ENCODE measurements at regions not wholly inside any gene's neighbourhood (a gene's known extent, or its start where the extent isn't known, plus 50 kb on each side); places are given as distances from the start of the nearest gene placed in this dataset.

DNA sequence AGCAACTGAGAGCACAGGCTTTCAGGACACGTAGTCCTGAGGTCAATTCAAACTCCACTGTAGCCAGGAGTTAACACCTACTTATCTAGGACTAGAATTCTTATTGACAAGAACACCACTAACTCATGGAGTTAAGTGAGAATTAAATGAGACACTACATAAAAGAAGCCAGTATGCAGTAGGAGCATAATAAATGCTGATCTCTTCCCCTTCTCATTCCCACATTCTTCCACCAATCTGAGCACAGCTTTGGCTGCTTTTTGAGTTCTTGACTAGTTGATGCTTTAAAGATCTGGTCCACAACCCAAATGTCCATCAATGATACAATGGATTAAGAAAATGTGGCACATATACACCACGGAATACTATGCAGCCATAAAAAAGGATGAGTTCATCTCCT, 55.2 kb downstream of the TTC32 start:
- no peak for DNase-seq (ENCODE audit: low spot score)

DNA sequence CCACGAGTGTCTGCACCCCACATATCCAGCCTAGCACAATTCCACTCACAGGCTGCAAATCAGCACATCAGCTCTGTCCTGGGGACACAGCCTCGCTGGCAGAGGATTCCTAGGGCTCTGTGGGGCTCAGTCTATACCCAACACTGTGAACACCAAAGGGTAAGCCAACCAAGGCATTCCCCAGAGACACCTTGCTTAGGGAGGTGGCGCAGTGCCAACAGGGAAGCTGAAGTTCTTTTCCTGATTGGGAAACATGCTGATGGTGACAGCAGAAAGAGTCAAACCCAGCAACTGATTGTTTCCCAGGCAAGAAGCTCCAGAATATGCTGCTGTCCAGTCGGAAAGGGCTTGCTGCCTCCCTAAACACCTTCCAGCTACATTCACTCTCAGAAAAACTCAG, 55.8 kb downstream of the TTC32 start:
- DNase-seq (ENCODE audit: low spot score), result peak; percentile 12

DNA sequence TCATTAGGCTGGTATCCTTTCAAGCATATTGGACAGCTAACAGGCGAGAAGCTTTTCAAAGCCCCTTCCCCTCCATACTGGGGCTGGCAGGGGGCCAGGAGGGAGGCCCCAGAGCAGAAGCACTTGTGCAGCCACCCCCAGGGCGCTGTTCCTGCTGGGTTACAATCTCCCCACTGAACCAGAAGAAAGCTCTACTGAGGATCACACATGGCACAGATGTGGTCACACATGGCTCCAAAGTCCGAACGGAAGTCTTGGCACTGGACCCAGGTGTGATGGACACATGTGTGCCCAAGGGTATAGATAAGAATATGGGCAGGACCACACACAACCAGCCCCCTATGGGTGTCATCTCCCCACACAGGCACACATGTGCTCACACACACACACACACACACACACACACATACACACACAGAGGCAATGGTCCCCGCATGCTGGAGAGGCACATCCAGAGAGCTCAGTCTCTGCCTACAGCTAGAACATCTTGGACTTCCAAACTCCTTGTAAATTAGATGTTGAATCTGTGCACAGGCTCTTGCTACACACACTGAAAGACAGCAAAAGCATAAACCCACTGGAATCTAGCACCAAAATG, 56.4 kb downstream of the TTC32 start:
- DNase-seq (ENCODE audit: low spot score), result no peak

DNA sequence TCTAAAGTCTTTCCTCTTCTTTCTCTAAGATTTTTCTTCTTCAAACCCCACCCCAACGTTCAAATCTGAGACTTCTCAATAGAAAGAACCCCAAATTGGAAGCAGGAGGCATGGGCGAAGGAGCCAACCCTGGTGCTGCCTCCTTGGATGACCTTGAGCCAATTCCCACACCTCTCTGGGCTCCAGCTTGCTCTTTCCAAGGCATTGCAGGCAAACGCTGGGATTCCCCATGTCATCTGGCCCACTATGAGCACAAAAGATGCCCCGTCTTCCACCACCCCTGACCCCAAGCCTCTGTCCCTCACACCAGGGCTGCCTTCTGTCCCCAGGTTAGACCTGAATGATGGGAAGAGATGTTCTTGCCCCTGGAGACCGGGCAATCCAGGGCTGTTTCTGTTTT, 57.0 kb downstream of the TTC32 start:
- DNase-seq (ENCODE audit: low spot score), result no peak

DNA sequence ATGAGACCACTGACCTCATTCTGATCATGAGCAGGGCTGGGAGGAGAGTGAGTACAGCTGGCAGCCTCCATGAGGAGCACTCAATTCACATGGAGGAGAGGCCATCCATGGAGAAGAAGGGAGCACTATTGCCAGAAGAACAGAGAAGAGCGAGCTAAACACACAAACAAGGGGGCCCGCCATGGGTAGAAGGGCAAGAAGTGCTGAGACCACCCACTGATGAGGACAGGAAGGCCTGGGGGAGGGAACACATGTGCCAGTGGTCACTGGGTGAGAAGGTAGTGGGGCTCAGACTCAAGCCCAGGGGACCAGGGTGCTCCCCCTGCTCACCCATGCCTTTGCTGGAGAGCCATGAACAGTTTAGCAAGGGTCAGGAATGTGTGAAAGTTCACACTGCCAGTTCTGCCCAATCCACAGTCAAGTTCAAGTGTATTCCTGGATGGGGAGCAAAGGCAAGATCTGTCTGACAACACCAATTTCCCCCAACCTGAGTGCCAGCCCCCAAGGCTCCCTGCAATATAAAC, 57.7 kb downstream of the TTC32 start:
- DNase-seq (ENCODE audit: low spot score), result no peak

DNA sequence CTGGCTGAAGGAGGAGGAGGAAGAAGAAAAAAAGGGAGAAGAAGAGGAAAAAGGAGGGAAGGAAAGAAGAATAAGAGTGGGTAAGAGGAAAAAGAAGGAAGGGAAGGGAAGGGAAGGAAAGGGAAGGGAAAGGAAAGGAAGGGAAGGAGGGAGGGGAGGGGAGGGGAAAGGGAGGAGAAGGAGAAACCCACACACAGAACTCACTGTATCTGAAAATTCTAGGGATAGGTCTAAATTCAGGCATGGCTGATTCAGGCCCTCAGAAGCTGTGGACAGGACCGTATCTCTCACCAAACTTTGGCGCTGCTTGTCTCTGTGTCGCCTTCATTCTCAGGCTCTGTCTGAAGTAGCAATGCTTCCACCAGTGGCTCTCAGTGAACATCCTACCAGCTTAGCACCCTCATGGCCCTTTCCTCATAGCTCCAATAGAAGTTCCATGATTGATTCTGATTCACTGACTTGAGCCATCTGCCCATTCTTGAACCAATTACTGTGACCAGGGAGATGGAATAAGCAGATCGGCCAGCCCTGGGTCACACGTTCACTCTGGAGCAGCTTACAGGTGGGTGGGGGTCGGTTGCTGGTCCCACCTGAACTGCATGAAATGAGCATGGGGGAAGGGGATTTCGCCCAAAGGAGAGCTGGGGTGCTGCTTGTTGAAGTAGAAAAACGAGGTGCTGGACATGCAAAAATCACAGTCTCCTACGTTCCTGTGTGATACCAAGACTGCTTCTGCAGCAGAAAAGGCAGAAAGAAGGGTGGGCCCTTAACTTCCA, 59.7 kb downstream of the TTC32 start:
- no peak for DNase-seq (ENCODE audit: low spot score)

DNA sequence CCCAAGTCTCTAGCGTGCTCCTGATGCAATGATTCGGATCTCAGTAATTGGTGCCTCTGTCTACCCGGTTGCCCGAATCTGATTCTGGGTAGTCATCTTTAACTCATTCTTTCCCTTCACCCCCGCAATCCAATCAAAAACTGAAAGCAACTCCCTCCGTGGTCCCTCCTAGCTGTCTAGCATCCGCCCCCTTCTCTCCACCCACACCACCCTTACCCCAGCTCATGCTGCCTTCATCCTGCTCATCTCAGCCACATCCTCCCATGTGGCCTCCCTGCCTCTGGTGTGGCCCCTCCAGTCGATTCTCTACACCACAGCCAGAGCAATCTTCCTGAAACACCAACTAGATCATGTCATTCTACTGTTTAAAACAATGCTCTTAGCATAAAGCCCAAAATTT, 62.3 kb downstream of the TTC32 start:
- no peak for DNase-seq (ENCODE audit: low spot score)

DNA sequence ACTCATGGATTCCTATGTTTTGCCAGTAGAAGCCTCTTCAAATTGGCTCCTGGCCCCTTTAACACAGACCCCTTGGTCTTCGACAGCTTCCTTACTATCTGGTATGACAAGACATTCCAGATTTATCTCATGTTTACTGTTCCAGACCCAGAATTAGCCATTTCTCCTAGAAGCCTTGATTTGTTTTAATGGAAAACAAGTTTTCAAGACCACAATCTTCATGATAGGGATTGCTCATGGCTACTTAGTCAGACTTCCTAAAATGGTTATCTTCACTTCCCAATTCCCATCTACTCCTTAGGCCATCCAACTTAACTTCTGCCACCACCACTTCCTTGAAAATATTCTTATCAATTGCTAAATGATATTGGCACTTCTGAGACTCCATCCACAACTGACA, 63.2 kb downstream of the TTC32 start:
- DNase-seq (ENCODE audit: low spot score), result no peak

DNA sequence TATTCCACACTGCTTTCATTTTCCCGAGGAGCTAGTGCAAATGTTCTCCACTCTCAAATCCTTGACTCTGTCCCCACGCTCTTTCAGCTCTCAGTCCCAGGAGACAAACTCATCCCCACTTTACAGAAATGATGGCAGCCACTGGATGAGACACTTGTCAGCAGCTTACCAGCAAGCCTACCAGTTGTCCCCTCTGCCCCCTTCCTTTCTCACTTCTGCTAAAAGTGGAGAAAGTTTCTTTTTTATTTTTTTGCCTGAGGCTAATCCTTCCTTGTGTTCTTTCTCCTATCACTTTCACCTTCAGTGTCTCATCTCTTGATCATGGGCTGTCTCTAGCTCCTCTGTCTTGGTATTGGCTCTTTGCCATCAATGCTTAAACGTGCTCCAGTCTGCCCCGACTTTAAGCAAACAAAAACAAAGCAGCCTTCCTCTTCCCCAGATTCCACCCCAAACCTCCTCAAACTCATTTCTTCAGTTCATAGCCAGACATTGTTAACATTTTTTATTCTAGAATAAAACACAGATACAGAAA, 64.5 kb downstream of the TTC32 start:
- DNase-seq (ENCODE audit: low spot score), result no peak

DNA sequence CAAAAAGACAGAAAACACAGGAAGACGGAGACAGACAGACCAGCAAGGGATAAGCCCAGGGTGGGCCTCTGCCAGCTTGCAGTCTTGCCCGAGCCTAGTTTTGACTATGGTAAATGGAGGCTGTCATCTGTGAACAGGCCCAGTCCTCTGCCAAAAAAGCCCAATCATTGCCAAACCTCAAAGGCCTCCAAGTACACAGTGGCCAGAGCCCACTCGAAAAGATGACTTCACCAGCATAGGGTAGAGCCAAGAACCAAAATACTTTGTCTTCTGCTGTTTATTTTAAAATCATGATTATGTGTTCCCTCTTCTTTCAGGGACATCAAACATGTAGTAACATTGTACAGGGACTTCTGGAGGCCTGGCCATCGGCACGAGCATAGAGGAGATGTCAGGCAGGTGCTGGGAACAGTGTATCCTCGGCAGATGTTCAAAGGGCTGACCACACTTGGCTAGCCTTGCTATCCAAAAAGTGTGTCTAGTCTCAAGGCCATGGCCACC, 66.0 kb downstream of the TTC32 start:
- no peak for DNase-seq (ENCODE audit: low spot score)

DNA sequence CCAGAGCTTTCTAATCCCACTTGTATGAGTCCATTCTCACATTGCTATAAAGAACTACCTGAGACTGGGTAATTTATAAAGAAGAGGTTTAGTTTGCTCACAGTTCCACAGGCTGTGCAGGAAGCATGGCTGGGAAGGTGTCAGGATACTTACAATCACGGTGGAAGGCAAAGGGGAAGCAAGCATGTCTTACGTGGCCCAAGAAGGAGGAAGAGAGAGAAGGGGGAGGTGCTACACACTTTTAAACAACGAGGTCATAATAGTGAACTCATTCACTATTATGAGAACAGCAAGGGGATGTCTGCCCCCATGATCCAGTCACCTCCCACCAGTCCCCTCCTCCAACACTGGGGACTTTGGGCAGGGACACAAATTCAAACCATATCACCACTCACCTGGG, 67.8 kb downstream of the TTC32 start:
- DNase-seq (ENCODE audit: low spot score), result no peak

DNA sequence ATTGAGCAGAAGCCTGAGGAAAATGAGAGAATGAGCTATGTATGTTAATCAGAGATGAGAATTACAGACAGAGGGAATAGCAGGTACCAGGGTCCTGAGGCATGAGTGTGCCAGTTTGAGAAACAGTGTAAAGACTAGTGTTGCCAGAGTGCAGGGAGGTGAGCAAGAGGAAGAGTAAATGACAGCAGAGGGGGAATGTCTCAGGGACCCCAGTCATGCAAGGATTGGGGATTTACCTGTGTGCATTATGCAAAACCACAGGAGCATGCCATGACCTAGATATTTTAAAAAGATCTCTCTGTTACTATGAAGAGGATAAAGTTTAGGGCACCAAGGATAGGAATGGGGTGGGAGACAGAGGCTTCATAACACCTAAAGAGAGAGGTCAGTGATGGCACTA, 72.1 kb downstream of the TTC32 start:
- no peak for DNase-seq (ENCODE audit: low spot score)

DNA sequence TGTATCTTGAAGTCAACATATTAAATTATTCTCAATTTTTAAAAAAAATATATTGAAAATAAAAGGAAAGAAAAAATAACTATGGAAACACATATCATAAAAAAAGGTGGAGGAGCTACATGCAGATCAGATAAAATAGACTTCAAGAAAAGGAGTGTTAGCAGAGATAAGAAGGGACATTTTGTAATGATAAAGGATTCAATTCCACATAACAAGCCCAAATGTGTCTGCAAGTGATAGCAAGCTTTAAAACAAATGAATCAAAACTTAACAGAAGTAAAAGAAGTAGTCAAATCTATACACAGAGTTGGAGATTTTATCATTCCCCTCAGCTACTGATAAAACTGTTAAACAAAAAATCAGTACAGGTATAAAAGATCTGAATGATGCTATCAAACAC, 74.9 kb downstream of the TTC32 start:
- DNase-seq (ENCODE audit: low spot score), result no peak

DNA sequence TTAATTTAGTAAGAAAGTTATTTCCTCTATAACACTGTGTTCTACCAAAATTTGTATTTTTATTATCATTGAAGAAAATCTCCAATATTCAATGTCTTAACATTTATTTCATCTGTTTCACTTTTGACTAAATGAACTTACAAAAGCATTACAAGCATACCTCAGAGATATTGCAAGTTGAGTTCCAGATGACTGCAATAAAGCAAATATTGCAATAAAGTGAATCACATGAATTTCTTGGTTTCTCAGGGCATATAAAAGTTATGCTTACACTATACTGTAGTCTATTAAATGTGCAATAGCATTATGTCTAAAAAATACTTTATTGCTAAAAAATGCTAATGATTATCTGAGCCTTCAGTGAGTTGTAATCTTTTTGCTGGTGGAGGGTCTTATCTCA, 78.3 kb downstream of the TTC32 start:
- no peak for DNase-seq (ENCODE audit: low spot score)

DNA sequence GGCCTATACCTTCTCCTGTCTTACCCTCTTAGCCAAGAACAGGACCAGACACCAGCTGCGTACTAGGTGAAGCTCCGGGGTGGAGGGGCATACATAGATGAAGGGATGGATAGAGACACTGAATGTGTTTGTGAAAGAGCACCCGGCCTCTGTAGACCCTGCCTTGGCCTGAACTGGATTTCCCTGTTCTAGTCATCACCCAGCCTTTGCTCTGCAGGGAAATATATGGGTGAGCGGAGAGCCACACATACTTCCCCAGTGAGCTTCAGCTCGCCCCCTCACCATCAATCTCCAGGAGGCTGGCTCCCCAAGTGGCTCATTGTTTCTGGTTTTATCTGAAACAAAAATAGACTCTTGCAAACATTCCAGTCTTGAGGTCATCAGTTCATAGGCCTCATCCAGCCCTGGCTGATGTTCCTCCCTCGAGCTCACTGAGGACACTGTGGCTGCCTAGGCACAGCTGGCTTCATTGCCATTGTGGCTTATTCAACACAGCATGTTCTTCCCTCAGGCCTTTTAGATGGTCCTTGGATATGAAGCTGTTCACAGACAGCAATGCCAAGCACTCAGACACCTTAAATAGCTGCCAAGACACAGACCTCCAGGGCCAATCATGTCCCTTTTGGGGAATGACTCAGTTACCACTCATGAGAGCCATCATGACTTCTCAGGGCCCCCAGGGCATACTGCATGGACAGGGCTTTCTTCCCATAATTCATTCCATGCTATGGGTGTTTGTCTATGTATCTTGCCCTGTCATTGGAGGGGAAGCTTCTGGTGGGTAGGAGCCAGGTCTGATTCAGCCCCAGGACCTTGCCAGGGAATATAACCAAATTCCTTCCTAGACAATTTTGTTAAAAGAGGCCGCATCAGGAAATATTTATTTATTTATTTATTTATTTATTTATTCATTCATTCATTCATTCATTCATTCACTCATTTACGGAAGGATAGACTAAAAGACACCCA, 82.4 kb downstream of the TTC32 start:
- no peak for DNase-seq (ENCODE audit: low spot score)

DNA sequence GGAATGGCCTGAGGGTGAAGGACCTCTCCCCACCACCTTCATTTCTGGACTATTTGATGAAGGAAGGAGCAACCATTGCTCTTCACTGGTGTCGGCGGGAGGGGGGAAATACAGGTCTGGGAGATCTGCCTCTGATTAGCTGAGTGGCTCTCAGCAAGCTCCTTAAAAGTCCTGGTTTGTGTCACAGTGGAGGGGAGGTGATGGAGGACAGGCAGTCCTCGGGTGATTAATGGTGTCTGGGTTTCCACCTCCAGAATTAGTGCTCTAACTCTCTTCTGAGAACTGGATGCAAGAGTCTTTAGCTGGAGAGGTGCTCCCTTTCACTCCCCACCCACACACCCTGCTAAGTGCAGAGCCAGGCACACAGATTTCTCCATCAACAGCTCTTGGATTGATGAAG, 83.2 kb downstream of the TTC32 start:
- no peak for DNase-seq (ENCODE audit: low spot score)

DNA sequence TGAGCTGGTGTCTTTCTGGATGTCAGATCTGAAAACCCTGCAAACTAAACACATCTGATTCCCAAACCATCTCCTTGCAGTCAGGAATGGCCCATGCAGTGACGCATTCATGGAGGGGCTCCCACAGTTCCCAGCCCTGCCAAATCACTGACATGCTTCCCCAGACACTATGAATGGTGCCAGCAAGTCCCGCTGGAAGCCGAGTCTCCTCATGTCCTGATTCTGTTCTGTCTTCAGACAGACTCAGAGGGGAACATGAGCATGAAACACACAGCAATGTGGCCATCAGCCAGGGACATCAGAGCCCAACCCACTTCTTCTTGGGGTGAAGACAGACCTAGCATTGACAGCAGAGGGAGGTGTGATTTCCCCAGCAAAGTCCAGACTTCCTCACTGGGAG, 83.7 kb downstream of the TTC32 start:
- no peak for DNase-seq (ENCODE audit: low spot score)

DNA sequence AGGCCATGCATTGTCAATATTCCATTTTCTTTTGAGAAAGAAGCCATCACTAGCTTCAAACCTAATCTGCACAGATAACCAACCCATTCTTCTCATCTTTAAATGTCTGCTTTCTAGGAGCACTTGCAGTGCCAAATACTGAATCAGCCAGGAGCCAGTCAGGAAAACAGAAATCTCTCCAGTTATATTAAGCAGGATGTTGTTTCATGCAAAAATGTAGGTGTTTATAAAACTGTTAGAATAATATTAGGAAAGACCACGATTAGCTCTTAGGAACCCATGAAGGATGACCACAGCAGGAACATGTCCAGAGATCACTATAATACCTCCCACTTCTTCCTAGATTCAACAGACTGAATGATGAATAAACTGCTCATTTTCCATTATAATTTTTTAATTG, 86.0 kb downstream of the TTC32 start:
- no peak for DNase-seq (ENCODE audit: low spot score)

DNA sequence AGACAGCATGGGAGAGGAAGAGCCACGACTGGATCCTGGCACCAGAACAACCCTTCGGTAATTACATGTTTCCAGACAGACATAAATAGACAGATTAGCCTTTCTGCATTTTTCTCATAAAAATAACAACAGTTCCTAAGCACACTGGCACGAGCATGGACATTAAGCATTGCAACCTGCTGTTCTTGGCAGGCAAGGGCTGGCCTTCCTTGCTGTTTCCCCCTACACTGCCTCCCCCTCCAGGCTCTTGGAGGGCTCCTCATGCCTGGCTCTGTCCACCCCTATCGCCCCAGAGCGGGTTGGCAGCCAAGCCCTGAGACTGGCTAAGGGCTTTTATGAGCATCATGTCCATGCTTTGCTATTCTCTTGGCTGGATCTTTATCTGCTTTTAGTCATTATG, 89.6 kb downstream of the TTC32 start:
- no peak for DNase-seq (ENCODE audit: low spot score)

DNA sequence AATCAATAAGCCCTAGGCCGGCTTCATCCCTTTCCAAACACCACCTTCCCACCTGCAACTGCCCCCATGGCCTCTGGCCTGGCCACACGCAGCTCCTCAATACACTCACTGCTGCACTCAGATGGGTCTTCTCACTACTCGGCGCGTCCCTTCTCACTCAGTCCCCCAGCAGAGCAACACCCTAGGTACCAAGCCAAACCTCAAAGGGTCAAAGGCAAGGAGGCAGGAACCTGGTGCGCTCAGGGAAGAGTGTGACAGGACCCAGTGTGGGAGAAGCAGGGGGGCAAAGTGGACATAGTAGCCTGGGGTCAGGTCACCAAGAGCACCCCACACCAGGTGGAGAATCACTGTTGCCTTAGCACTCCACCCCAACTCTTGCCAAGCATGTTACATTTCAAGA, 90.6 kb downstream of the TTC32 start:
- no peak for DNase-seq (ENCODE audit: low spot score)

DNA sequence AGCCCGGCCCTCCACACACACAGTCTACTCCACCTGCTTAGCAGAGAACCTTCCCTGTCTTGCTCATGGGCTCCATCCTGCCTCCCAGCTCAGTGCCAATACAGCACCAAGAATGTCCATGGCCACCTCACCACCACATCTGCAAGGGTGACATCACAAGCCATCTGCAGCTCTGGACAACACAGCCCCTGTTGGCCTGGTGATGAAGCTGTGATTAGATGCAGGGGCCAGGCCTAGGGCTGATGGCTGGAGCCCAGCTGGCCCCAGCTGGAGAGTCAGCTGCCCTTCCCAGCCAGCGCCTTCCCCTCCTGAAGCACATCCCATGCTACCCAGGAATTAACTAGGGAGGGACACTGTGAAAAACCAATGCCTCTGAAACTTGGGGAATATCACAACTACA, 91.1 kb downstream of the TTC32 start:
- no peak for DNase-seq (ENCODE audit: low spot score)

DNA sequence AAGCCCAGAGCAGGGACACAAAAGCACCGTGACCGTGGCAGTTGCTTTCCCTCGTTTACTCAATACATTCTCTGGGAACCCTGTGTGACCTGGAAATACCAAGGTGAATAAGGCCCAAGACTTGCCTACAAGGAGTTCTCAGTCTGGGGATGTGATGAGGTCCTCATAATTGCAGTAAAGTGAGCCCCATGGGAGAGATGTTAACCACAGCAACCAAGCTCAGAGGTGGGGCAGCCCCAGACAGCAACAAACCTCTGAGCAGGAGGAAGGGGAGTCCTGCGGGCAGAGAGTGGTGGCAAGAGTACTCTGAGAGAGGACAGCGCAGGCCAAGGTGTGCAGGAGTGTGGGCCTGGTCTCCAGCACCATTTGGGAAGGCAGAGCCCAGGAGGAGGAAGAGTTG, 91.6 kb downstream of the TTC32 start:
- no peak for DNase-seq (ENCODE audit: low spot score)

All from HT-29 (cell line).